Suprapubic skin (tissue), 4 donors: ENCODE measurements at regions not wholly inside any gene's neighbourhood (a gene's known extent, or its start where the extent isn't known, plus 50 kb on each side); places are given as distances from the start of the nearest gene placed in this dataset.

Experiments used
- CTCF ChIP-seq, 2 donors: fragments of 200-600 bp in 1 of 2; fragments of 450-650 bp in 1 of 2; sonication (generic) in 1 of 2; IDR thresholded peaks; one replicate each; pipeline ENCODE4 v1.5.1; 2016 to 2019; ENCODE audit warnings: antibody characterized with exemption in 2 of 2, mild to moderate bottlenecking in 1 of 2, moderate library complexity in 1 of 2
- EP300 ChIP-seq: sonication (generic); formaldehyde crosslinking; IDR thresholded peaks from one replicate; pipeline ENCODE4 v1.6.1; 2017; ENCODE audit warnings: antibody characterized with exemption
- POLR2A ChIP-seq, 2 donors: fragments of 450-650 bp; IDR thresholded peaks; one replicate each; pipeline ENCODE4 v1.6.1; 2017; ENCODE audit warnings: antibody characterized with exemption in 2 of 2, mild to moderate bottlenecking in 2 of 2, moderate library complexity in 2 of 2
- POLR2AphosphoS5 ChIP-seq, 3 donors: sonication (generic); formaldehyde crosslinking; IDR thresholded peaks; one replicate each; pipeline ENCODE4 v1.6.1; 2017; ENCODE audit warnings: antibody characterized with exemption in 3 of 3

- TF ChIP-seq POLR2A (IDR thresholded peaks at IDR 0.05) (no peak), CTCF (IDR thresholded peaks at IDR 0.05) (no peak), EP300 (no peak), POLR2AphosphoS5 (IDR thresholded peaks at IDR 0.05) (no peak)
These were observed 160.1 kb downstream of the TEX29 start for GRCh38 chr13:111480503-111480902.
